Suprapubic skin (tissue), 3 donors: ENCODE measurements at regions not wholly inside any gene's neighbourhood (a gene's known extent, or its start where the extent isn't known, plus 50 kb on each side); places are given as distances from the start of the nearest gene placed in this dataset.

ENCODE experiments used
- POLR2AphosphoS5 ChIP-seq, 3 donors: sonication (generic); formaldehyde crosslinking; IDR thresholded peaks; one replicate each; pipeline ENCODE4 v1.6.1; 2017; ENCODE audit warnings: antibody characterized with exemption in 3 of 3
- TF ChIP-seq, protein P1 (sequence below), 2 donors: fragments of 200-600 bp in 1 of 2; fragments of 450-650 bp in 1 of 2; sonication (generic) in 1 of 2; IDR thresholded peaks; one replicate each; pipeline ENCODE4 v1.5.1; 2016 to 2019; ENCODE audit warnings: antibody characterized with exemption in 2 of 2, mild to moderate bottlenecking in 1 of 2, moderate library complexity in 1 of 2

DNA sequence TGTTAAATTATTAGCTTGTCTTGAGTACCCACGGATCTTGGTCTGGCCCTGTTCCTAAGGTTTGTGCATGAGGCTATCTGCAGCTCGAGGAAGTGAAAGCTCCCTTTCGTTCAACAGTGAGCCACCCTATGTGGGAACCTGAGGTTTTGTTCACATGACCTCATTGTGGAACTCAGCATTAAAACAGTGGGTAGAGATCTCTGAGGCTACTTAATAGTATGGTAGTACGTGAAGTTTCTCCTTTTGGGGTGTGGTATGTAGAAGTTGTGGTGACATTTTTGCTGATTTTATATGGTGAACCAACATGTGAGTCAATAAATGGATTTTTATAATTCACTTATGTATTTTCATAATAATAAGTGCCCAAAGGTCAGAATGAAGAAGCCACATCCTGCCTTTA, 252.7 kb upstream of the FERD3L start:
- no peak for TF ChIP-seq POLR2AphosphoS5 (IDR thresholded peaks at IDR 0.05)
- TF ChIP-seq, protein P1, sequence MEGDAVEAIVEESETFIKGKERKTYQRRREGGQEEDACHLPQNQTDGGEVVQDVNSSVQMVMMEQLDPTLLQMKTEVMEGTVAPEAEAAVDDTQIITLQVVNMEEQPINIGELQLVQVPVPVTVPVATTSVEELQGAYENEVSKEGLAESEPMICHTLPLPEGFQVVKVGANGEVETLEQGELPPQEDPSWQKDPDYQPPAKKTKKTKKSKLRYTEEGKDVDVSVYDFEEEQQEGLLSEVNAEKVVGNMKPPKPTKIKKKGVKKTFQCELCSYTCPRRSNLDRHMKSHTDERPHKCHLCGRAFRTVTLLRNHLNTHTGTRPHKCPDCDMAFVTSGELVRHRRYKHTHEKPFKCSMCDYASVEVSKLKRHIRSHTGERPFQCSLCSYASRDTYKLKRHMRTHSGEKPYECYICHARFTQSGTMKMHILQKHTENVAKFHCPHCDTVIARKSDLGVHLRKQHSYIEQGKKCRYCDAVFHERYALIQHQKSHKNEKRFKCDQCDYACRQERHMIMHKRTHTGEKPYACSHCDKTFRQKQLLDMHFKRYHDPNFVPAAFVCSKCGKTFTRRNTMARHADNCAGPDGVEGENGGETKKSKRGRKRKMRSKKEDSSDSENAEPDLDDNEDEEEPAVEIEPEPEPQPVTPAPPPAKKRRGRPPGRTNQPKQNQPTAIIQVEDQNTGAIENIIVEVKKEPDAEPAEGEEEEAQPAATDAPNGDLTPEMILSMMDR (IDR thresholded peaks at IDR 0.05) = no peak
